Stimulated activated CD8-positive, alpha-beta memory T cell treated with anti-CD3 and anti-CD28 coated beads, Interleukin-15, amount 100 ng/mL, for 4 hours (primary cell): ENCODE measurements at regions not wholly inside any gene's neighbourhood (a gene's known extent, or its start where the extent isn't known, plus 50 kb on each side); places are given as distances from the start of the nearest gene placed in this dataset.

Experiments used
- DNase-seq, 2 donors: peaks; one replicate each; pipeline ENCODE4 v3.0.0-alpha.2; 2020; ENCODE audit warnings: low read depth in 2 of 2

DNA sequence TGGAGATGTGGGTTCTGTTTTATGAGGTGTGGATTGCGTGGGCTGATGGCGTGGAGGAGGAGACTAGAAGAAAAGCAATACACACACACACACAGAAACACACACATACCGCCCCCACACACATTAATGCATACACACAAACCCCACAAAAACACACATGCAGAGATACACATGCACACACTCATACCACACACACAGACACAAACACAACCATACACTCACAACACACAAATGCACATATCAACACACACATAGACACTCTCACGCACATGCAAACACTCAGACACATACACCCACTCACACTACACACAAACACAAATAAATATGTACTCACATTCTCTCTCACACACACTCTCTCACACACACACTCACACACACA lies 75.7 kb upstream of the UBL3 start:
- no peak for DNase-seq

DNA sequence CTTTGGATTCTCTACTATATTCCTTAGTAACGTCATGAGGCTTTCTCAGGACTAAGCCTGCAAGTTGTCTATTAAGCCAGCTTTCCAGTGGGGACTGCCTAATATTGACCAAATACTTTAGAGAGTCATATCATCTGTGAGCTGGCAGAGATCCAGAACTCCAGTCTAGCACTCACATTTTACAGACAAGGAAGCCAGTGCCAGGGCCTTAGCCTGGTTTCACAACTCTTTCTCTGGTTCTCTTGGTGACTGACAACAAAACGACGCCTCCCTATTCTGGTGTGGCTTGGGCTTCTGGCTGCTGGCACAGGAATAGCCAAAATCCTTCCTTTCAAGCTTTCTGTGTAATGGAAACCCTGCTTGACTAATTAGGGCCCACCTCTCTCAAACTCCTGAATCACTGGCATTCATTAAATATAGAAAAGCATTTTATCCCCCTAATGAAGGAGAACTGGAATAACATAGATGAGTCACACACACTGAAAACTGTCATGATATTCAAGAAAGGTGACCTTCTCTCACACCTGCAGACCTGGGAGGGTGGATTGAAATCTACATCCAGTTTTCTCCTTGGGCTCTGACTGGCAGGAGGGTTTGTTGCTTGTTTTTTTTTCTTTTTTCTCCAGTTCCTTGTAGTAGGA lies 75.2 kb upstream of the UBL3 start:
- DNase-seq: no peak

DNA sequence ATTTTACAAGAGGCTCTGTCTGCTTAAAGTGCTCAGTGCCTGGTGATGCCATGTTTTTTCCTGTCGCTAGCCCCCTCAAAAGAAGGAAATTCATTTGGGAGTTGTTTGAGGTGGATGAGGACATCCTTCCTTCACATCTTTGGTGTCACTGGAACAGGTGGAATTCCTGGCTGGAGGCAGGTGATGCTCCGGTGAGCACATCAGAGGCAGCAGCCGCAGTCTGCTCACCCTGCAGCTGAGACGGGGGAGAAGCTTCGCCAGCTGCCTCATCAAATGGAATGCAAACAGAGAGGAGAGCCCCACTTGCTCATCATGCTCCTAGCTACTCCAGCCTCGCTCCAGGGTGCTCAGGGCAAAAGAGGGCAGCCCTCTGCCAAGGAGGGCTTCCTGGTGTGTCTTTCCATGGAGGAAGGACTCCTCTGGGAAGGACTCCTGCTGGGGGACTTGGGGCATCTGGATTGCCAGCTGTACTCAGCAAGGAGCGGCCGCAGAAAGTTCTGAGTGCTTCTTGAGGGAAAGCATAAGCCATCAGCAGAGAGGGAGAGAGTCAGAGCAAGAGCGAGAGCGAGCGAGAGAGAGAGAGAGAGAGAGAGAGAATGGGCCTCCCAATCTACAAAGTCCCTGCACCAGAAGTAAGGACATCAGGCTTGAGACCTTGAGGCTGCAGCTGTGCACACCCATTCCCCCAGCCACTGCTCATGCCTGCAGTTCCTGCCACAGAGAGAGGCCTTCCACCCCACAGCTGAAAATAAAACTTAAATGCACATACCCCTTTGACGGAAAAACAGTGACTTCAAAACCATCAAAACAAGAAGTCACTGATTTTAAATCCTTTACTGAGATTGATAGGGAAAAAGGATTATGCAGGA lies 74.3 kb upstream of the UBL3 start:
- DNase-seq: no peak

DNA sequence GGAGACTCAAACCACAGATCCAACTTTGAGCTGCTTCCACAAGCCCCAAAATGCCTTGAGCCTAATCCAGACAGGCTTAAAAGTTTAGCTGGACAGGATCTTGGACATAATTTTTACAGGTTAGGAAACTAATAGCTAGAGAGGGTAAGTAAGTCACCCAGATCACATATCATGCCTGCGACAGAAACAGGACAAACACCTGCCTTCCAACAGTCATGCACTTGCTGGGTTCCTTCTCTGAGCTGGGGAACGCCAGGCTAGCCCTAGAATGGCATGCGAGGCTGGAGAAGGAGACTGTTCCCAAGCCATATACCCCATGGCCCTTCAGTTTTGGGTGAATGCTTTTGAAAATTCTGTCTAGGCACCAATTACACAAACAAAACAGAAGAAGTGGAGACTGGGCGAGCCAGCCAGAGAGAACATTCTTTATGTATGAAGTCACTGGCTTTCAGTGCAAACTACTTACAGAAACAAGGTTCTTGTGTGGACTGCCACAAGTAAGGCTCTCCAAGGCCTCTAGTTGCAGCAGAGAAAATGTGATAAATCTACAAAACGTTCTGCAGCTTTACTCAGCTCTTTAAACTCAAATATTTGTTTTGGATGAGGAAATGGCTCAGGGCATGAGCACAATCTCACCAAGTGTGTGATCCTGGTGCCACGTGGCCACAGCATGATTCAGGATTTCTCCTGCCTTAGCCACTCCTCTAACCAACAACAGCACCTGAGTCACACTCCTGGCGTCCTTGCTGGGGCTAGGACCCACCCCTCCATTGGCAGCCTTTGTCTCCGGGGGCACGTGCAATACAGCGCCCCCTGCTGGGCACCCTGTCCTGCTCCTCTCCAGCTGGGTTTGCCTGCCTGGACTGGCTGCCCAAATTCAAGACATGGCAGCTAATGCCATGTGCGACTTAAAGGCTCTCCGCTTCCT lies 73.4 kb upstream of the UBL3 start:
- DNase-seq: peak; percentile 45 to 48

DNA sequence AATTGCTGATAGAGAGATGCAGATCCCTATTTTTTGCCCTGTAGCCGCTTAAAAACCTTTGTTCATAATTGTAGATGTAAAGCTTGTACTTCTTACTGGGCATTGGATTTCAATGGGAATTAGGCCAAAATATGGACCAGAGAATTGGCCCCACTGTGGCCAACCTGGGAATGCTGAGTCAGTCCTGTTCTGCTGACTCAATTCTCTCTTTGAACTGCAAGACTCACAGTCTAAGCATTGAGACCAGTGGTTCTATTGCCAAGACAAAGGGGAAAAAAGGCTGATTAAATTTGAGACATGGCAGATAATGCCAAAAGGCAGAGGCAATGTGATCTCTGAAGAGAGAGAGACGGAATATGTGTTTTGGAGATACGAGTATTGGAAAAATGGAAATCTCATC lies 72.5 kb upstream of the UBL3 start:
- no peak for DNase-seq

DNA sequence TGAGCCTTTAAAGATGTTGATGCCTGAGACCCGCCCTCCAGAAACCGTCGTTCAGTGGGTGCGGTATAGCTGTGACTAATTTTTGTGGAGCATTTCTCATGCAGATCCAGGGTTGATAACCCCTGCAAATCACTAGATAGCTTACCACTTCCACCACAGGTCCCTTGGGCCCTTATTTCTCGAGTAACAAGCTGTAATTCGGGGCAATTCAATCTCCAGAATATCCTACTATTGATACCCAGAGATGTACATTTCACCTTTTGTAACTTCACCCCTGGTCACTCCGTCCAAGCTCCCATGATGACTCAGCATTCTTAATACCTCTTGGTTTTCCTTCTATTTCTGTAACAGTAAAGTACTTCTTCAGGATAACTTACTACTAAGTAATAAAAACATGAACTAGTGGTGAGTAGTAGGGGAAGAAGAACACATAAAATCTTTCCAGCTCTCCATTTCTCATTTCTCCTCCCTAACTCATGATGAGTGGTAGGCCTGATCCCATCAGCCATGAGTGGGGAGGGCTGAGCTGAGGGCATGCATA lies 71.9 kb upstream of the UBL3 start:
- DNase-seq: no peak

DNA sequence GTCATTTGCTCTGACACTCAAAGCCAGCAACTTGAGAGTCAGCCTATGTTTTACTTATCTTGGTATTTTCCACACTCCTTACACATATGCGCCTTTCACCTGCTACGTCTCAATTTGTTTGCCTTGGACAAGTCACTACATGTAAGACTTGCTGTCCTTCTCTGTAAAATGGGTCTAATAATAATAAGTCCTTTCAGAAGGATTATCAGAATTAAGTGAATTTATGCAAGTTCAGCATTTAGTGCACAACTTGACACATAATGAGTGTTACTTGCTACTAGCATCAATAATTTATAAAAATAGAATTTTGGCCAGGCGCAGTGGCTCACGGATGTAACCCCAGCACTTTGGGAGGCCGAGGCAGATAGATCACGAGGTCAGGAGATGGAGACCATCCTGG lies 71.1 kb upstream of the UBL3 start:
- DNase-seq: no peak

DNA sequence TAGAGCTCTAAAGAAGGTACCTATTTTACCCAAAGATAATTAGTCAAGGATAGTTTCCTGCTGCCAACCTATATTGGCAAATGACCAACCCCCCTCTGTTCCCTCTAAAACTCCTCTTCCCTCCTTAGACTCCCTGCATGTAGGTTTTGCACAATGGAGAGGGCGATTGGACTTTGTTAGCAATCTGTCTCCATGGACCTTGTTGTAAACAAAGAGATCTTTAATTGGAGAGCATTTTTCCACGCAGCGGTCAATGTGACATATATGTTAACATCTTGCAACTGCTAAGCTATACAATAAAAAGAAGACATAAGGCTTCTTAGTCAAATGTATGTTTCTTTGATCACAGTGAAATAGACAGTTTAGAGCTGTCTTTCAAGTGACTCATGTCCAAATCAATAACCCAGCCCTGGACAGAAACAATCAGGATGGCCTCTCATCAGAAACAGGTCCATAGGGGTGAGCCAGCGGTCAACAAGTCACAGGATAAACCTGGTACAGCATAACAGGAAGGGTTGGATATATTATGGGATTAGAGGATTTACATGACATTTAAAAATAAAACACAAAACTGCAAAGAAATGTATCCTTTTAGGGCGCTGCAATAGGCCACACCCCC lies 69.7 kb upstream of the UBL3 start:
- DNase-seq: no peak

DNA sequence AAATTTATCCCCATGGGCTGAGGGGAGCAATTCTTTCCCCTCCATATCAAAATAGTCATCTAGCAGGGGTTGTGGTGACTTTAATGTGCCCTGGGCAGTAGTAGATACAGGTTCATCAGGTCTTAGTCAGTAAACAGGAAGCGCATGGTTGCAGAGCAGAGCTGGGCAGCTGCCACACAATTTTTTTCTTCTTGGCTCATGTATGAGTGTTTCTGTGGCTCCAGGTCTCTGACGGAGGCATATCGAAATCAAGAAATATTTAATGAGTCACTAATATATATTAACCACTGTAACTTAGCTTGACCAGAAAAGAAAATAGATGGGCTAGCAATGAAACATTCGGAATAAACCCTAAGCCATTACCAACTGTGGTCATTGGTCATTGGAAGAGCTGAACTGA lies 68.4 kb upstream of the UBL3 start:
- DNase-seq: no peak

DNA sequence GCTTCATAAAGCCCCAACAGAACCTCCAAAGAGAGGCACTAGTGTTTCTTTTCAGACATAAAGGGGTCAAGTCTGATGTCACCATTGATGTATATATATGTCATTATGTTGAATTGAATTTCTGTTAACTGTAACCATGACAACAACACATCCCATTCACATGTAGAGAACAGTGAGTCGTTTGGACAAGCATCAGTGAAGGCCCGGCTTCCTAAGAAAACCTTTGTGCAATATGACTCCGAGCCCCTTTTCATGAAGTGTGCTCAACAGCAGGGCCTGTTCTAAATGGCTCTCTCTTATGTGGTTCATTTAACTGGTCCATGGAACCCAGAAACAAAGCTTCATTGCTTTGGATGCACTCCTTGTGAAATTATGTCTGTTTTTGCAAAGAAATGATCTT lies 67.2 kb upstream of the UBL3 start:
- DNase-seq: no peak

DNA sequence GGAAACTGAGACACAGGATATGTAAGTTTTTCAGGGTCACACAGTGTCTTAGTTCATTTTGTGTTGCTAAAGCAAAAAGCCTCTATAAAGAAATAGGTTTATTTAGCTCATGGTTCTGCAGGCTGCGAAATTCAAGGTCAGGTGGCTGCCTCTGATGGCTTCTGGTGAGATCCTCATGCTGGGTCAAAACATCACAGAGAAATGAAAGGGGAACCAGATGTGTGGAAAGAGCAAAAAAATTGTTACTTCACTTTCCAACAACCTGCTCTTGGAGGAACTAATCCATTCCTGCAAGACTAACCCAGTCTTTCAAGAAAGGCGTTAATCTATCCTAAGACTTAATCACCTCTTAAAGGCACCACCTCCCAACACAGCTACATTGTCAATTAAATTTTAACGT lies 64.2 kb upstream of the UBL3 start:
- no peak for DNase-seq

DNA sequence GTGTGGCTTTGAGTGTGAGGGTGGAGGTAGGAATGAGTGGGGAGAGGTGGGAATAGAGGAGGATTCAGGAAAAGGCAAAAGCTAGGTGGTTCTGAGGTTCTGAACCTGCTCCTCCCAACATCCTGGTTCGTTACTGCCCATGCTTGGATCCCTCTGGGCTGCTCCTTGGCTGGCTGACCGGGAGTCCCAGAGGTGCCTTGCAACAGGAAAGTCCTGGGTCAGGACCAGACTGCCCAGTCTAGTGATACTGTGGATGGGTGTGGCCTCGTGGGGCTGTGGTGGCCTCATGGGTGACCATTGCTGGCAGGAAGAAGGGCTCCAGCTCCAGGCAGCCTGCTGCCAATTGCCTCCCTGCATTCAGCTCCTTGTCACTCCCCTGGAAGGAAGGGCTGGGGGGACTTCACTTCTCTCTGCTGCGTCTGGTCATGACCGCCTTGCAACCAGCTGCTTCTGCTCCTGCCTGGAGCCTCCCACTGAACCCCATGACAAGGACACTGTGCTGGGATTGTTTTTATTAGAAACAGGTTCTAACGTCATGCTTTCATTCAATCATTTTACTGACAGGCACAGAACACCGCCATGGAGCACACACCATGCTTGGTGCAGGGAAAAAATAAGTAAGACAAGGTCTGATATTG lies 61.5 kb upstream of the UBL3 start:
- no peak for DNase-seq

DNA sequence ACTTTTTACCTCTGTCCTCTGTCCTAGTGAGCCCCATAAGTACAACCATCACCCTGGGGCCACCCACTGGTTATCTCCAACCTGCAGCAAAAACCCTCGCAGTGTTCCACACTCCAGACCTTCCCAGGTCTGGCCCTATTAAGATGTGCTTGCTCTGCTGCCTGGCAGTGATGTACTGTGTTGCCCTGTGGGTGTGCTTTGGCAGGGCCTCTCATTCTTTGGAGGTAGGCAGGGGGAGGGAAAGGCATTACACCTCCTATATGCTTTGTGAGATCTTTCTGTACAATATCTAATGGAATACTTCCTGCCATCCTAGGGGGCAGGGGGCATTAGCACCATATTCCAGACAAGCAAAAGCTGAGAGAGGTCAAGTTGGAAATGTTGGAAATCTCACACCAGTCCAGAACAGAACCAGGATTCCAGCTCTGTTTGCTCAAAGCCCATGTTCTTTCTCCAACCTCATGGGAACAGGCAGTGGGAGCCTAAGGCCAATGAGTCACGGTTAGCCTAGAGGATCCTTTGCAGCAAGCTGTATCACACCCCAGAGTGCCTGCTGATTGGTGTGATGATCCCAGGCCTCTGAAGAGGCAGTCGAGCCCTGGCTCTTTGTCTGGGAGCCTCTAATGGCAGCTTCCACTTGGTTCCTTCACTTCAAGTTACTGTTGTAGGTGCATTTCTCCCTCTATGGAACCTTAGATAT lies 59.7 kb upstream of the UBL3 start:
- DNase-seq: no peak

DNA sequence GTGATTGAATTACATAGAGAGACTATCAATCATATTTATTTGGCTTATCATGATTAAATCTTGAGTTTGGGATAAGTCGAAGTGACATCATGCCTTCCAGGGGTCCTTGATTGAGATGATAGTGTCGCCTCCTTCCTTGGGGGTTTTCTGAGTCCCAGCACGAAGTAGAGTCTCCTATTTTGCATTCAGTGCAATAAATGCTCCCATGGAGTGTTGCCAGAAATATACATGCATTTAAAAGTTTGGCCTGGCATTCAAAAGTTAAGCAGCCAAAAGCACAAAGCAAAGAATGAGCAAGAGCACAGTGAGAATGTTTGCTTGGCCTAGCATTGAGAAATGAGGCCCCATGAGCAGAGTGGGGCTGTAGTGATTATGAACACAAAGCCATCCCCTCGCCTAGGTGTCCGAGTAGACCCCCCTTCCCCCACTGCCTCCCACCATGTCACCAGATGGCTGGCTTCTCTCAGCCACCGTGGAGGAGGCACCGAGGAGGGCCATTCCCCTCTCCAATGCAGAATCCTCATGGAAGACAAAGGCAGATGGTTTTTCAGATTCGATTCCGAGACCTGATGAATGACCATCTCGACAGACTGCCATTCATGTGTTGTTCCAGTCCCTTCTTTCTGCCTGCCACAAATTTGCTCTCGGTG lies 58.8 kb upstream of the UBL3 start:
- no peak for DNase-seq

DNA sequence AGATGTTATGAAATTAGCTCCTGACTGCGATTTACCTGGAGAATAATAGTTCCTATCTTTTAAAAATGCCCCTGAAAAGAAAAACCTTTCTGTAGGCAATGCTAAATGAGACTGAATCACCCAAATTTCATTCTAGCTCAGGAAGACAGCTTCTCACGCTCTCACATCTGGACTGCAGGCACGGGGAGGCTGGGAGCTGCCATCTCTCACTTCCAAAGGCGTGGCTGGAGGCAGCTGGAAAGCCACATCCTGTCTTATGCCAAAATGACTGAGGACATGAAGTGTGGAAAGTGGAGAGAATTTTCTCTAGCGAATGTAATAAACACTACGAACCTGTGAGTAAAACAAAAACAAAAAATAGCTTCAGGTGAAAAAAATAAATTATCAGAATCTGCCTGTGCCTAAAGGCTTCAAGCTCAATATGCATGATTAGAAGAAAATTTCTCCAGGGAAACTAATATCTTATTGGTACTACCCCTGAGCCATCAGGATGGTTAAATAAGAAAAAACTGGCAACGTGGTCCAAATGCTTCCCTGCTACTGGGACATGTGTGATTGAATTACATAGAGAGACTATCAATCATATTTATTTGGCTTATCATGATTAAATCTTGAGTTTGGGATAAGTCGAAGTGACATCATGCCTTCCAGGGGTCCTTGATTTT lies 58.1 kb upstream of the UBL3 start:
- DNase-seq: no peak

DNA sequence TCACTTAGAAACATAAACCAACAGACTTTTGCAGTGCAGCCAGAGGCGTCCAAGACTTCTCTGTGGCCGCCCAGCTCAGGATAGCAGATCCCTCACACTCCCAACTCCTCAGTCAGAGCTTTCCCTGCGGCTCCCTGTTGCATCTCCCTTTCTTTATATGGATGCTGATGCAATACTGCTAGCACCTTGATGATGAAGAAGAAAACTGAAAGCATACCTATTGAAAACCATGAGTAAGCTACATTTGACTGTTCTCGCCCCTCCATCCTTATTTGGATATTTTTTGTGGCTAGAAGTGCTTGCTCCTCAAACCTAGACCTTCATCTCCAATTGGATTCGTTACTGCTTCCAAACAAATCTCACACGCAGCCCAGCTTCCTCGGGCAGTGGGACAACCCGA lies 57.3 kb upstream of the UBL3 start:
- DNase-seq: no peak

DNA sequence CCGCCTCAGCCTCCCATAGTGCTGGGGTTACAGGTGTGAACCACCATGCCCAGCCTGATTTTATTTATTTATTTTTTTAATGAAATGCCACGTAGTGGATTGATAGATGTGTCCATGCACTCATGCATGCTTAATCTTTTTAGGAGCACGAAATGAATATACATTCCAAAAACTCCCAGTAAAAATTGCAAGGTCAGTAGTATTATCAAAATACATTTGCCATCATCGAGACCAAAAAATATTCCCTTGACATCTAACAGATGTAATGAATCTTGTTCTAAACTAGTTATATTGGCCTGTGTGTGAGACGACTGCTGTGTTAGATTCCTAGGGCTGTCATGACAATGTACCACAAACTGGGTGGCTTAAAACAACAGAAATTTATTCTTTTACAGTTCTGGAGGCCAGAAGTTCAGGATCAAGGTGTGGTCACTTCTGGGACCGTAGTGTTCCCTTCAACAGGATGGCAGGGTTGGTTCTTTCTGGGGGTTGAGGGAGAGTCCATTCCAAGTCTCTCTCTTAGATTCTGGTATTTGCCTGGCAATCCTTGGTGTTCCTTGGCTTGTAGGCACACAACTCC lies 56.1 kb upstream of the UBL3 start:
- no peak for DNase-seq

DNA sequence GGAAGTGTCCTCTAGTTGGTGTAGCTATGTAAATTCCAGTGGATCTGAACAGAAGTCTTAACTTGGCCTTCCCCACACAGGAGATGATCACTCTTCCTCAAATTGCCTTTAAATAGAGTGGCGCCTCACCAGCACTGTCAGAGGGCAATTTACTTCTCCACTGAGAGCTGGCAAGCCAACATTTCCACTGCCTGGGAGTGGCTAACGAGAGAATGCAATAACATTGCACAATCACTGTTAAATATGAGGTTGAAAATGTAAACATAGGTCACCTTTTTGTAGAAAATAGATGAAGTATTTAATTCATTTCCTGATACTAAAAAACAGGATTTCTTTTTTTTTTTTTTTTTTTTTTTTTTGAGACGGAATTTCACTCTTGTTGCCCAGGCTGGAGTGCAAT lies 55.4 kb upstream of the UBL3 start:
- DNase-seq: no peak

DNA sequence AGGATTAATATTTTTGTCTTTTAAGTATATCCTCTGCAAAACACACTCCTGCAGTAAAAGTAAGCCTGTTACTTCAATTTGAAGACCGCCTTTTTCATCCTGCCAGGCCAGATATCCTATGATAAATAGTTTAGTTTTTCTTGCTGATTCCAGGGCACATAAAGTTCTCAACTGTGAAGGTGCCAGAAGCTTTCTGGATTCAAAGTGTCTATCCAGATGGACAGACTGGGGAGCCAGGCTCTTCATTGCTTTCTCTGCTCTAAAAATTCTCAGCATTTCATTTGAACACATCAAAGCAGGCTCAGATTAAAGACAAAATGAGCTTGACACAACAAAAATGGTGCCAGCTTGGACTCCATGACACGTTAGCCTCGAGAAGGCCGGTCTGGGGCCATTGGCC lies 53.6 kb upstream of the UBL3 start:
- DNase-seq: no peak
